Prostate gland (tissue), 2 donors: ENCODE measurements at regions not wholly inside any gene's neighbourhood (a gene's known extent, or its start where the extent isn't known, plus 50 kb on each side); places are given as distances from the start of the nearest gene placed in this dataset.
"Not testable (repeated sequence)": the region's sequence is repeated elsewhere in the genome, so short reads cannot be mapped to it uniquely, and the experiment has no call there.

Source experiments
- DNase-seq: peaks from one replicate; pipeline ENCODE4 v3.0.0-alpha.2; 2019; ENCODE audit warnings: low spot score
- H3K27ac ChIP-seq, 2 donors: fragments of 200-600 bp; sonication (generic); 2 replicates each; pipeline ENCODE4 v1.5.1; 2017 to 2019
- H3K27me3 ChIP-seq: fragments of 200-600 bp; sonication (generic); replicated peaks from 2 replicates; pipeline ENCODE4 v1.5.1; 2019; ENCODE audit not compliant: insufficient read depth
- H3K36me3 ChIP-seq, 2 donors: fragments of 200-600 bp; sonication (generic); 1 replicate in 1 of 2; 2 replicates in 1 of 2; pipeline versions ENCODE4 v1.5.1 to v1.8.1; 2017 to 2019
- H3K4me1 ChIP-seq: fragments of 200-600 bp; sonication (generic); replicated peaks from 2 replicates; pipeline ENCODE4 v1.5.1; 2019
- H3K4me3 ChIP-seq, 2 donors: fragments of 200-600 bp; sonication (generic); 2 replicates each; pipeline ENCODE4 v1.5.1; 2017 to 2019
- H3K9me3 ChIP-seq: fragments of 200-600 bp; sonication (generic); 2 replicates; pipeline ENCODE4 v1.5.1; 2017
- POLR2A ChIP-seq: fragments of 450-650 bp; IDR thresholded peaks from one replicate; pipeline ENCODE4 v1.6.1; 2016; ENCODE audit warnings: antibody characterized with exemption, mild to moderate bottlenecking
- POLR2AphosphoS5 ChIP-seq: sonication (generic); formaldehyde crosslinking; IDR thresholded peaks from one replicate; pipeline ENCODE4 v1.6.1; 2017; ENCODE audit warnings: antibody characterized with exemption
- WGBS: methylation state at CpG from one replicate; pipeline ENCODE4 v1.1.5; 2018; 5-methylcytosine and 5-hydroxymethylcytosine counted together
- intact Hi-C: fragments of 100-400 bp; cut with DNase I; formaldehyde crosslinking; loops from one replicate; pipeline ENCODE4 v1.14.2; 2022
- TF ChIP-seq, protein P1 (sequence below), 4 experiments: fragments of 200-600 bp in 2 of 4; fragments of 450-650 bp in 2 of 4; sonication (generic) in 2 of 4; IDR thresholded peaks; 1 replicate in 3 of 4; 2 replicates in 1 of 4; pipeline ENCODE4 v1.5.1; 2016 to 2019; ENCODE audit warnings: antibody characterized with exemption in 4 of 4, mild to moderate bottlenecking in 2 of 4, moderate library complexity in 2 of 4

DNA sequence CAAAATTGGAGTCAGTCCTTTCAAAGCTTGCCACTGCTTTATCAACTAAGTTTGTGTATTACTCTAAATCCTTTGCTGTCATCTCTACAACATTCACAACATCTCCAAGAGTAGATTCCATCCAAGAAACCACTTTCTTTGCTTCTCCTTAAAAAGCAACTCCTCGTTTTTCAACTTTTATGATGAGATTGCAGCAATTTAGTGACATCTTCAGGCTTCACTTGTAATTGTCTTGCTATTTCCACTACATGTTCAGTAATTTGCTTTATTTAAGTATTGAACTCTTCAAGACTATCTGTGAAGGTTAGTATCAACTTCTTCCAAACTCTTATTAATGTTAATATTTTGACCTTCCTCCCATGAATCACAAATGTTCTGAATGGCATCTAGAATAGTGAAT, 747.9 kb downstream of the TMTC2 start:
- Histone ChIP-seq H3K27ac (no peak overlapping the region), H3K9me3 (no peaks in the 10 kb centered on the region), H3K36me3 (no peaks in the 10 kb centered on the region), H3K4me1 (no peaks in the 10 kb centered on the region), H3K27me3 (no peaks in the 10 kb centered on the region), H3K4me3 (no peak overlapping the region)
- 47% methylated on average over 1 of the region's 1 CpG for WGBS
- intact Hi-C loops, result no loop called here
- DNase-seq, result no peak
- TF ChIP-seq, protein P1, sequence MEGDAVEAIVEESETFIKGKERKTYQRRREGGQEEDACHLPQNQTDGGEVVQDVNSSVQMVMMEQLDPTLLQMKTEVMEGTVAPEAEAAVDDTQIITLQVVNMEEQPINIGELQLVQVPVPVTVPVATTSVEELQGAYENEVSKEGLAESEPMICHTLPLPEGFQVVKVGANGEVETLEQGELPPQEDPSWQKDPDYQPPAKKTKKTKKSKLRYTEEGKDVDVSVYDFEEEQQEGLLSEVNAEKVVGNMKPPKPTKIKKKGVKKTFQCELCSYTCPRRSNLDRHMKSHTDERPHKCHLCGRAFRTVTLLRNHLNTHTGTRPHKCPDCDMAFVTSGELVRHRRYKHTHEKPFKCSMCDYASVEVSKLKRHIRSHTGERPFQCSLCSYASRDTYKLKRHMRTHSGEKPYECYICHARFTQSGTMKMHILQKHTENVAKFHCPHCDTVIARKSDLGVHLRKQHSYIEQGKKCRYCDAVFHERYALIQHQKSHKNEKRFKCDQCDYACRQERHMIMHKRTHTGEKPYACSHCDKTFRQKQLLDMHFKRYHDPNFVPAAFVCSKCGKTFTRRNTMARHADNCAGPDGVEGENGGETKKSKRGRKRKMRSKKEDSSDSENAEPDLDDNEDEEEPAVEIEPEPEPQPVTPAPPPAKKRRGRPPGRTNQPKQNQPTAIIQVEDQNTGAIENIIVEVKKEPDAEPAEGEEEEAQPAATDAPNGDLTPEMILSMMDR (IDR thresholded peaks at IDR 0.05), result no peak
- no peak for TF ChIP-seq POLR2A
- TF ChIP-seq POLR2AphosphoS5, result no peak

DNA sequence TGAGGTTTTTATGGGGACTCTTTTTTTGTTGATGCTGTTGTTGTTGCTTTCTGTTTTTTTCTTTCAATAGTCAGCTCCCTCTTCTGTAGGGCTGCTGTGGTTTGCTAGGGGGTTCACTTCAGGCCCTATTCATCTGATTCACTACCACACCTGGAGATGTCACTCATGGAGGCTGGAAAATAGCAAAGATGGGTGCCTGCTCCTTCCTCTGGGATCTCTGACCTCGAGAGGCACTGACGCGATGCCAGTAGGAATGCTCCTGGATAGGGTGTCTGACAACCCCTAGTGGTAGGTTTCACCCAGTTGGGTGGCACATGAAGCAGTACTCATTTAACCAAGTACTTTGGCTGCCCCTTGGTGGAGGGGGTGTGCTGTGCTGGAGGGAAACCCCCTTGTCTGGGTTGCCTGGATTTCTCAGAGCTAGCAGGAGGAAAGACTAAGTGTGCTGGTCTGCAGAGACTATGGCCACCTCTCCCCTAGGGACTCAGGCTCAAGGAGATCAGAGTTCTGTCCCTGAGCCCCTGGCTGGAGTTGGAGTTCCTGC, 745.5 kb downstream of the TMTC2 start:
- Histone ChIP-seq H3K4me1 (no peaks in the 10 kb centered on the region), H3K4me3 (no peak overlapping the region), H3K27me3 (no peaks in the 10 kb centered on the region), H3K27ac (no peak overlapping the region), H3K9me3 (no peaks in the 10 kb centered on the region), H3K36me3 (no peaks in the 10 kb centered on the region)
- intact Hi-C loops, result no loop called here
- no peak for DNase-seq
- 85% methylated on average over 3 of the region's 3 CpGs for WGBS
- TF ChIP-seq POLR2A (no peak), POLR2AphosphoS5 (no peak)
- TF ChIP-seq, protein P1 (IDR thresholded peaks at IDR 0.05), result no peak

DNA sequence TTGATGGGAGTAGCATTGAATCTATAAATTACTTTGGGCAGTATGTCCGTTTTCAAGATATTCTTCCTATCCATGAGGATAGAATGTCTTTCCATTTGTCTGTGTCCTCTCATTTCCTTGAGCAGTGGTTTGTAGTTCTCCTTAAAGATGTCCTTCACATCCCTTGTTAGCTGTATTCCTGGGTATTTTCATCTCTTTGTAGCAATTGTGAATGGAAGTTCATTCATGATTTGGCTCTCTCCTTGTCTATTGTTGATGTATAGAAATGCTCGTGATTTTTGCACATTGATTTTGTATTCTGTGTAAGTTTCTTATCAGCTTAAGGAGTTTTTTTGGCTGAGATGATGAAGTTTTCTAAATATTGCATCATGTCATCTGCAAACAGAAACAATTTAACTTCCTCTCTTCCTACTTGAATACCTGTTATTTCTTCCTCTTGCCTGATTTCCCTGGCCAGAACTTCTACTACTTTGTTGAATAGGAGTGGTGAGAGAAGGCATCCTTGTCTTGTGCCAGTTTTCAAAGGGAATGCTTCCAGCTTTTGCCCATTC, 741.0 kb downstream of the TMTC2 start:
- H3K36me3 ChIP-seq, intact Hi-C loops, H3K27ac ChIP-seq, H3K4me1 ChIP-seq, H3K4me3 ChIP-seq, H3K9me3 ChIP-seq, DNase-seq, H3K27me3 ChIP-seq: not testable (repeated sequence)
- WGBS, result 89% methylated on average over 2 of the region's 2 CpGs

DNA sequence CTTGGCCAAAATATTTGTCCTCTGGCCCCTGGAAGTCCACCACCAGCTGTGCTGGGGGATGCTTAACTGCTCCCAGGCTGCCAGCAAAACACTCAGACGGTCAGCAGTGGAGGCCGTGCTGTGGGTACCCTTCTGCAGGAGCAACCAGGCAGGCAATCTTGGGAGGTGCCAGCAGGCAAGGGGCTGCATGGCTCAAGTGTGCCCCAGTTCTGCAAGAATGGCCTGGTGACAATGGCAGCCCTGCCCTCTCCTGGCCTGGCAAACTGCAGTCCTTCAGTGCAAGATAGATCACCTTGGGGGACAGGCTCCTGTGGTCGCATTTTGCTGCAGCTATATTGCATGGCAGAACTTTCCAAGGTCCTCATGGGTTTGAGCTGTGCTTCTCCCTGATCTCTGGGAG, 728.3 kb downstream of the TMTC2 start:
- TF ChIP-seq, protein P1 (IDR thresholded peaks at IDR 0.05), result no peak
- no peak for TF ChIP-seq POLR2A
- TF ChIP-seq POLR2AphosphoS5, result no peak
- H3K27me3 ChIP-seq, result no peaks in the 10 kb centered on the region
- no peak for DNase-seq
- no peaks in the 10 kb centered on the region for H3K9me3 ChIP-seq
- no peak overlapping the region for H3K4me3 ChIP-seq
- intact Hi-C loops, result no loop called here
- no peak overlapping the region for H3K27ac ChIP-seq
- H3K36me3 ChIP-seq, result no peaks in the 10 kb centered on the region
- WGBS, result 94% methylated on average over 3 of the region's 3 CpGs
- H3K4me1 ChIP-seq, result no peaks in the 10 kb centered on the region

DNA sequence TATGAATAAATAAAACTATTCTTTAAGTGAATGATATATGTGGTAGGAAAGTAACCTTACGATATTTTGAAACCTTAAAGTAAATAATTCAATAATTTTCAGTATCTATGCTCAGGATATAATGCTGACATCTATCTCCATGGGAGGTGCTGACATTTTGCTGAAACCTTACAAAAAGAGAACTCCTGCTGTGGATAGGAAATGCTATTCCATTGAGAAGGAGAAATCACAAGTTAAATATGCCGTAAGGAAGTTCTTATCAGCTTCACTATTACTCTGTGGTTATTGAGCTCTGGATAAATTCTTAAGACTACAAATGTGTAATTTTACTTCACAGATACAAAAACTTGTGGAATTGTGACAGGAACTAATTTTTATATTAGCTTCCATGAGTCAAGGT, 722.1 kb downstream of the TMTC2 start:
- Histone ChIP-seq H3K4me1 (no peaks in the 10 kb centered on the region), H3K36me3 (no peaks in the 10 kb centered on the region), H3K4me3 (no peak overlapping the region), H3K27me3 (no peaks in the 10 kb centered on the region), H3K27ac (no peak overlapping the region), H3K9me3 (no peaks in the 10 kb centered on the region)
- no peak for DNase-seq
- 90% methylated on average over 2 of the region's 2 CpGs for WGBS
- intact Hi-C loops, result no loop called here
- TF ChIP-seq POLR2A (no peak), POLR2AphosphoS5 (no peak)
- TF ChIP-seq, protein P1 (IDR thresholded peaks at IDR 0.05), result no peak
